ENCODE measurements at regions not wholly inside any gene's neighbourhood (a gene's known extent, or its start where the extent isn't known, plus 50 kb on each side); places are given as distances from the start of the nearest gene placed in this dataset.

DNA sequence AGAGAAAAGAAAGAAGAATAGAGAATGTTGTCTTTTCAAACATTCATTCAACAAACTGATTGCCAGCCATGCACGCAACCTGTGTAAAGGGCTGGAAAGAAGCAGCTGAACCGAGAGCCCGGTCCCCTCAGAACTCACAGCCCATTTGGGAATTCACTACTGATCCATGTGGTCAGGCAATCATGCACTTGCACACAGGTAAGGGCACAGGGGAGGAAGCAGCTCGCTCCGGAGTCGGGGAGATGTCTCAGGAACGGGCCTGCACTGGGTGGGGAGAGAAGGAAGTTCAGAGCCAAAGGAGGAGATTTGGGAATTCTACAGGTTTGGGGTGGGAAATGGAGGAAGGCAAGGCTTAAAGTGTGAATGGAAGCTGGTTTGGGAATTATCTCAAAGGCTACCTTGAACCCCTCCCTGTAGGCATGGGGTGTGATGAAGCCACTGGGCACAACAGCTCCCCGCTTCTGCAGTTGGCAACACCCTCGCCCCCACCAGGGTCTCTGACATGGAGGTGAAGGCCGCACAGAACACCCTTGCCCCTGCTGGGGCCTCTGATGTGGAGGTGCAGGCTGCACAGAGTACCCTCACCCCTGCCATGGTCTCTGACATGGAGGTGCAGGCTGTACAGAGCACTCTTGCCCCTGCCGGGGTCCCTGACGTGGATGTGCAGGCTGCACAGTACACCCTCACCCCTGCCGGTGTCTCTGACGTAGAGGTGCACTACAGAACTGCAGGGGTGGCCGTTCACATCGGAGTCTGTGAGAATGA lies 194.4 kb upstream of the RNF32 start:
- TF ChIP-seq CTCF (conservative IDR thresholded peaks at IDR 0.05) (no peak), ZFX (IDR thresholded peaks at IDR 0.05) (no peak)

All from C4-2B (cell line).